HCT116 (cell line): ENCODE measurements at regions not wholly inside any gene's neighbourhood (a gene's known extent, or its start where the extent isn't known, plus 50 kb on each side); places are given as distances from the start of the nearest gene placed in this dataset.

ENCODE experiments used
- ATAC-seq: fragments of 200-7000 bp; cut with Tn5 transposase; 2 replicates; pipeline ENCODE4 v1.9.1; 2020; ENCODE audit warnings: mild to moderate bottlenecking, moderate library complexity
- BruUV-seq: library from RNA; stranded (reverse); fragments of 400-500 nt; replicated peaks from 2 replicates; lab custom pipeline; 2021; lab: Mats Ljungman, UMichigan
- CTCF ChIA-PET: fragments of 300-600 bp; sonication (Branson Sonifier 250); formaldehyde crosslinking; loops from one replicate; lab custom pipeline; 2021; ENCODE audit warnings: antibody characterized with exemption; lab: Charles Lee
- POLR2A ChIA-PET: fragments of 300-600, 350-600 bp; sonication (Branson Sonifier 250); formaldehyde crosslinking; loops from one replicate; lab custom pipeline; 2021; ENCODE audit warnings: antibody characterized with exemption; lab: Charles Lee
- RAD21 ChIA-PET, 2 experiments: fragments of 300-600 bp; sonication (Branson Sonifier 250); formaldehyde crosslinking; loops; one replicate each; lab custom pipeline; 2023; ENCODE audit warnings: low total read pairs in 2 of 2; ENCODE audit not compliant: uncharacterized antibody in 2 of 2, unreplicated experiment in 2 of 2, low non-redundant PET in 1 of 2; lab: Charles Lee
- DNase-seq: peaks from one replicate; pipeline ENCODE4 v3.0.0-alpha.2; 2010; ENCODE audit warnings: low read depth, low spot score
- H2AFZ ChIP-seq: fragments of 200-600 bp; shearing (Covaris generic), sonication (generic); 2 replicates; pipeline ENCODE4 v1.6.1; 2017; ENCODE audit warnings: low read depth, mixed run types, mixed read lengths, antibody characterized with exemption, low read length; ENCODE audit not compliant: poor library complexity, severe bottlenecking
- H3K27ac ChIP-seq: 2 replicates; pipeline ENCODE4 v1.5.1; 2012; ENCODE audit warnings: low read depth, low read length
- H3K27me3 ChIP-seq: fragments of 200-600 bp; sonication (generic); 2 replicates; pipeline ENCODE4 v1.6.1; 2016; ENCODE audit warnings: mixed run types, low read length, mixed read lengths; ENCODE audit not compliant: insufficient read depth
- H3K36me3 ChIP-seq, 2 experiments: fragments of 200-500 bp in 1 of 2; fragments of 200-600 bp in 1 of 2; sonication (Bioruptor generic) in 1 of 2; sonication (generic) in 1 of 2; 2 replicates each; pipeline versions ENCODE4 v1.5.1 to v1.6.1; 2014 to 2016; ENCODE audit warnings: low read length in 2 of 2, inconsistent platforms in 1 of 2, mixed read lengths in 1 of 2, mixed run types in 1 of 2; ENCODE audit not compliant: insufficient read depth in 2 of 2, control insufficient read depth in 1 of 2
- H3K4me1 ChIP-seq, 2 experiments: fragments of 200-600 bp in 1 of 2; sonication (generic) in 1 of 2; 2 replicates each; pipeline versions ENCODE4 v1.5.1 to v1.6.1; 2012 to 2017; ENCODE audit warnings: low read length in 2 of 2, inconsistent platforms in 1 of 2, mild to moderate bottlenecking in 1 of 2, mixed read lengths in 1 of 2, mixed run types in 1 of 2, moderate library complexity in 1 of 2; ENCODE audit not compliant: insufficient read depth in 2 of 2, control insufficient read depth in 1 of 2
- H3K4me2 ChIP-seq: fragments of 200-600 bp; sonication (generic); 2 replicates; pipeline ENCODE4 v1.6.1; 2017; ENCODE audit warnings: mixed run types, low read length, mixed read lengths
- H3K4me3 ChIP-seq, 2 experiments: fragments of 200-600 bp in 1 of 2; sonication (generic) in 1 of 2; replicated peaks in 1 of 2; 2 replicates each; pipeline ENCODE4 v1.5.1; 2011 to 2016; ENCODE audit warnings: low read length in 2 of 2, control low read depth in 1 of 2, low read depth in 1 of 2, mild to moderate bottlenecking in 1 of 2, mixed read lengths in 1 of 2, mixed run types in 1 of 2
- H3K79me2 ChIP-seq: fragments of 200-600 bp; sonication (generic); 2 replicates; pipeline ENCODE4 v1.6.1; 2017; ENCODE audit warnings: mild to moderate bottlenecking, mixed run types, low read length, moderate library complexity, mixed read lengths; ENCODE audit not compliant: insufficient read depth
- H3K9ac ChIP-seq: fragments of 200-600 bp; sonication (generic); 2 replicates; pipeline ENCODE4 v1.6.1; 2016; ENCODE audit warnings: low read length, mixed read lengths
- H3K9me2 ChIP-seq: fragments of 200-600 bp; sonication (generic), shearing (Covaris generic); 2 replicates; pipeline ENCODE4 v1.6.1; 2017; ENCODE audit warnings: mixed run types, mild to moderate bottlenecking, moderate library complexity; ENCODE audit not compliant: insufficient read depth
- H3K9me3 ChIP-seq, 2 experiments: fragments of 200-500 bp in 1 of 2; fragments of 200-600 bp in 1 of 2; sonication (Bioruptor generic) in 1 of 2; sonication (generic) in 1 of 2; 2 replicates each; pipeline ENCODE4 v1.6.1; 2014 to 2017; ENCODE audit warnings: low read length in 2 of 2, mixed read lengths in 2 of 2, inconsistent platforms in 1 of 2, low read depth in 1 of 2, mild to moderate bottlenecking in 1 of 2, mixed run types in 1 of 2, moderate library complexity in 1 of 2; ENCODE audit not compliant: control insufficient read depth in 1 of 2, insufficient read depth in 1 of 2
- H4K20me1 ChIP-seq: fragments of 200-600 bp; sonication (generic), shearing (Covaris generic); 2 replicates; pipeline ENCODE4 v1.6.1; 2017; ENCODE audit warnings: mixed run types, mild to moderate bottlenecking, moderate library complexity; ENCODE audit not compliant: insufficient read depth
- CBX3 ChIP-seq: IDR thresholded peaks from 2 replicates; pipeline ENCODE4 v1.6.1; 2012; ENCODE audit warnings: low read depth
- CEBPB ChIP-seq: IDR thresholded peaks from 2 replicates; pipeline ENCODE4 v1.6.1; 2012; ENCODE audit warnings: low read depth
- EGR1 ChIP-seq: IDR thresholded peaks from 2 replicates; pipeline ENCODE4 v1.6.1; 2012; ENCODE audit warnings: low read depth
- ELF1 ChIP-seq: IDR thresholded peaks from 2 replicates; pipeline ENCODE4 v1.6.1; 2012; ENCODE audit warnings: low read depth, borderline replicate concordance
- EZH2 ChIP-seq: fragments of 200-600 bp; sonication (generic); IDR thresholded peaks from 2 replicates; pipeline ENCODE4 v1.6.1; 2017; ENCODE audit warnings: antibody characterized with exemption, mixed run types
- EZH2phosphoT487 ChIP-seq: fragments of 200-600 bp; IDR thresholded peaks from 2 replicates; pipeline ENCODE4 v1.6.1; 2018; ENCODE audit warnings: antibody characterized with exemption, borderline replicate concordance
- FOSL1 ChIP-seq: IDR thresholded peaks from 2 replicates; pipeline ENCODE4 v1.6.1; 2012; ENCODE audit warnings: low read depth
- POLR2A ChIP-seq: IDR thresholded peaks from 2 replicates; pipeline ENCODE4 v1.7.0; 2011; ENCODE audit warnings: borderline replicate concordance; ENCODE audit not compliant: insufficient read depth, insufficient read length; ENCODE audit errors: extremely low read depth
- RAD21 ChIP-seq: IDR thresholded peaks from 2 replicates; pipeline ENCODE4 v1.6.1; 2012; ENCODE audit warnings: low read depth, mild to moderate bottlenecking
- SIN3A ChIP-seq: IDR thresholded peaks from 2 replicates; pipeline ENCODE4 v1.6.1; 2012; ENCODE audit warnings: low read depth
- SP1 ChIP-seq: IDR thresholded peaks from 2 replicates; pipeline ENCODE4 v1.6.1; 2012; ENCODE audit warnings: low read depth
- SRF ChIP-seq: IDR thresholded peaks from 2 replicates; pipeline ENCODE4 v1.6.1; 2012; ENCODE audit warnings: low read depth
- TCF7L2 ChIP-seq: IDR thresholded peaks from 2 replicates; pipeline ENCODE4 v1.7.0; 2011; ENCODE audit warnings: borderline replicate concordance, inconsistent platforms; ENCODE audit not compliant: insufficient read depth, insufficient read length; ENCODE audit errors: extremely low read depth
- YY1 ChIP-seq: IDR thresholded peaks from 2 replicates; pipeline ENCODE4 v1.6.1; 2011; ENCODE audit warnings: low read length, low read depth, moderate library complexity, mild to moderate bottlenecking; ENCODE audit not compliant: insufficient replicate concordance; ENCODE audit errors: extremely low read depth
- ZNF274 ChIP-seq: fragments of 200-500 bp; sonication (Bioruptor generic); IDR thresholded peaks from 2 replicates; pipeline ENCODE4 v1.6.1; 2014; ENCODE audit warnings: mild to moderate bottlenecking, low read depth, low read length, inconsistent platforms
- intact Hi-C: fragments of 100-400 bp; cut with micrococcal nuclease; formaldehyde crosslinking; loops from 2 replicates; pipeline ENCODE4 v1.10.0; 2022
- TF ChIP-seq, protein P1 (sequence below): IDR thresholded peaks from 2 replicates; pipeline ENCODE4 v1.6.1; 2012
- TF ChIP-seq, protein P2 (sequence below): IDR thresholded peaks from 2 replicates; pipeline ENCODE4 v1.6.1; 2011; ENCODE audit warnings: mild to moderate bottlenecking, low read length, moderate library complexity; ENCODE audit not compliant: insufficient replicate concordance; ENCODE audit errors: extremely low read depth
- TF ChIP-seq, protein P3 (sequence below): IDR thresholded peaks from 2 replicates; pipeline ENCODE4 v1.6.1; 2012
- TF ChIP-seq, protein P4 (sequence below), 3 experiments: fragments of 200-600 bp in 1 of 3; sonication (generic) in 1 of 3; IDR thresholded peaks in 2 of 3; conservative IDR thresholded peaks in 1 of 3; 2 replicates each; pipeline ENCODE4 v1.5.1; 2012 to 2017; ENCODE audit warnings: low read depth in 2 of 3, low read length in 2 of 3, antibody characterized with exemption in 1 of 3, borderline replicate concordance in 1 of 3, control low read depth in 1 of 3, mild to moderate bottlenecking in 1 of 3, mixed read lengths in 1 of 3, mixed run types in 1 of 3, moderate library complexity in 1 of 3; ENCODE audit not compliant: insufficient read depth in 1 of 3

DNA sequence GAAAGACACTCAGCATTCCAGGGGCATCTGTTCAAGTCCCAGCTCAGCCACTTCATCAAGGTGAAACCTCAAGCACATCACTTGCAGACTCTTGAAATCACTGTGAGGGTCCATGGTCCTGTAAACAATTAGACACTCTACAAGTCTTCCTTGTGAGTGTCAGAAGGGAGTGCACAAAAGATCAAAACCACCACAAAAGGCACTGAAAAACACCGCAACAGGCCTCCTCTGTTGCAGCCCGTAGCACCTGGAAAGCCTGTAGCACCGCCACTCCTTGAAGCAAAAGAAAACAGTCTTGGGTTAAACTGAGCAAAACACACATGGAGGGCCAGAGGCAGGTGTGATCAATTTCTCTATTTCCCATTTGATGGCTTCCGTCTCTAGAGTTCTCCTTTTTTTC lies 63.8 kb upstream of the SNRK start (continued):
- TF ChIP-seq FOSL1, result no peak
- no peak for TF ChIP-seq YY1
- no peak for TF ChIP-seq POLR2A
- no peak for TF ChIP-seq ELF1
- TF ChIP-seq RAD21, result no peak
- TF ChIP-seq, protein P1, sequence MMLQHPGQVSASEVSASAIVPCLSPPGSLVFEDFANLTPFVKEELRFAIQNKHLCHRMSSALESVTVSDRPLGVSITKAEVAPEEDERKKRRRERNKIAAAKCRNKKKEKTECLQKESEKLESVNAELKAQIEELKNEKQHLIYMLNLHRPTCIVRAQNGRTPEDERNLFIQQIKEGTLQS, result no peak
- TF ChIP-seq EZH2phosphoT487, result no peak

DNA sequence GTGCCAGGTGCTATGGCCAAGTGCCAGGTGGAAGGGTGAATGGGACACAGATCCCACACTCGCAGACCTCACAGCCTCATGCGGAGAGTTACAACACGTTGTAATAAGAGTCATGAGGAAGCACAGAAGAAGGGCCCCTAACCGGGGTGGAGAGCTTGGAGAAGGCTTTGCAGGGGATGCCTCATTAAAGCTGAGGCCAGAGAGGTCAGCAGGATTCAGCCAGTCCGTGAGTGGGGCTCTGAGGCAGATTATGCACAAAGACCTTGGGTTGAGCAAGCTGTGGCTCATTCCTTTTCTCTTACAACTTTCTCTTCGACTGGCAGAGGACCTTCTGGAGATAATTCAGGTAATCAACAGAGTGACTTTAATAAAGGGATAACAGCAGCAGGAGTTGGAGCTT lies 65.3 kb upstream of the SNRK start:
- no peaks in the 10 kb centered on the region for H3K79me2 ChIP-seq
- CTCF ChIA-PET, result no interaction called here
- DNase-seq, result no peak
- RAD21 ChIA-PET, result no interaction called here
- no peaks in the 10 kb centered on the region for H3K27me3 ChIP-seq
- intact Hi-C loops, result no loop called here
- H3K4me2 ChIP-seq, result no peak overlapping the region
- no peak overlapping the region for H3K27ac ChIP-seq
- H3K4me3 ChIP-seq, result no peak overlapping the region
- H4K20me1 ChIP-seq, result no peaks in the 10 kb centered on the region
- H2AFZ ChIP-seq, result no peak overlapping the region
- POLR2A ChIA-PET, result no interaction called here
- BruUV-seq, result no TSS peak
- H3K9me2 ChIP-seq, result no peaks in the 10 kb centered on the region
- H3K9ac ChIP-seq, result no peak overlapping the region
- ATAC-seq, result no peak
- no peaks in the 10 kb centered on the region for H3K4me1 ChIP-seq
- H3K36me3 ChIP-seq, result no peaks in the 10 kb centered on the region
- no peaks in the 10 kb centered on the region for H3K9me3 ChIP-seq
- TF ChIP-seq TCF7L2, result no peak
- no peak for TF ChIP-seq ZNF274
- no peak for TF ChIP-seq YY1
- no peak for TF ChIP-seq SRF
- TF ChIP-seq CBX3, result no peak
- no peak for TF ChIP-seq RAD21
- TF ChIP-seq, protein P2, sequence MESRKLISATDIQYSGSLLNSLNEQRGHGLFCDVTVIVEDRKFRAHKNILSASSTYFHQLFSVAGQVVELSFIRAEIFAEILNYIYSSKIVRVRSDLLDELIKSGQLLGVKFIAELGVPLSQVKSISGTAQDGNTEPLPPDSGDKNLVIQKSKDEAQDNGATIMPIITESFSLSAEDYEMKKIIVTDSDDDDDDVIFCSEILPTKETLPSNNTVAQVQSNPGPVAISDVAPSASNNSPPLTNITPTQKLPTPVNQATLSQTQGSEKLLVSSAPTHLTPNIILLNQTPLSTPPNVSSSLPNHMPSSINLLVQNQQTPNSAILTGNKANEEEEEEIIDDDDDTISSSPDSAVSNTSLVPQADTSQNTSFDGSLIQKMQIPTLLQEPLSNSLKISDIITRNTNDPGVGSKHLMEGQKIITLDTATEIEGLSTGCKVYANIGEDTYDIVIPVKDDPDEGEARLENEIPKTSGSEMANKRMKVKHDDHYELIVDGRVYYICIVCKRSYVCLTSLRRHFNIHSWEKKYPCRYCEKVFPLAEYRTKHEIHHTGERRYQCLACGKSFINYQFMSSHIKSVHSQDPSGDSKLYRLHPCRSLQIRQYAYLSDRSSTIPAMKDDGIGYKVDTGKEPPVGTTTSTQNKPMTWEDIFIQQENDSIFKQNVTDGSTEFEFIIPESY, result no peak
- no peak for TF ChIP-seq EZH2
- no peak for TF ChIP-seq SP1
- TF ChIP-seq FOSL1, result no peak
- TF ChIP-seq ELF1, result no peak
- TF ChIP-seq, protein P3, sequence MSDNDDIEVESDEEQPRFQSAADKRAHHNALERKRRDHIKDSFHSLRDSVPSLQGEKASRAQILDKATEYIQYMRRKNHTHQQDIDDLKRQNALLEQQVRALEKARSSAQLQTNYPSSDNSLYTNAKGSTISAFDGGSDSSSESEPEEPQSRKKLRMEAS, result no peak
- TF ChIP-seq, protein P1, result no peak
- TF ChIP-seq EGR1, result no peak
- TF ChIP-seq, protein P4, sequence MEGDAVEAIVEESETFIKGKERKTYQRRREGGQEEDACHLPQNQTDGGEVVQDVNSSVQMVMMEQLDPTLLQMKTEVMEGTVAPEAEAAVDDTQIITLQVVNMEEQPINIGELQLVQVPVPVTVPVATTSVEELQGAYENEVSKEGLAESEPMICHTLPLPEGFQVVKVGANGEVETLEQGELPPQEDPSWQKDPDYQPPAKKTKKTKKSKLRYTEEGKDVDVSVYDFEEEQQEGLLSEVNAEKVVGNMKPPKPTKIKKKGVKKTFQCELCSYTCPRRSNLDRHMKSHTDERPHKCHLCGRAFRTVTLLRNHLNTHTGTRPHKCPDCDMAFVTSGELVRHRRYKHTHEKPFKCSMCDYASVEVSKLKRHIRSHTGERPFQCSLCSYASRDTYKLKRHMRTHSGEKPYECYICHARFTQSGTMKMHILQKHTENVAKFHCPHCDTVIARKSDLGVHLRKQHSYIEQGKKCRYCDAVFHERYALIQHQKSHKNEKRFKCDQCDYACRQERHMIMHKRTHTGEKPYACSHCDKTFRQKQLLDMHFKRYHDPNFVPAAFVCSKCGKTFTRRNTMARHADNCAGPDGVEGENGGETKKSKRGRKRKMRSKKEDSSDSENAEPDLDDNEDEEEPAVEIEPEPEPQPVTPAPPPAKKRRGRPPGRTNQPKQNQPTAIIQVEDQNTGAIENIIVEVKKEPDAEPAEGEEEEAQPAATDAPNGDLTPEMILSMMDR (IDR thresholded peaks at IDR 0.05 in 2 of 3, conservative IDR thresholded peaks at IDR 0.05 in 1 of 3; ENCODE audit: borderline replicate concordance in 1 of 3, insufficient read depth in 1 of 3, low read depth in 2 of 3, low read length in 2 of 3), result no peak
- TF ChIP-seq SIN3A, result no peak
- no peak for TF ChIP-seq EZH2phosphoT487
- TF ChIP-seq CEBPB, result no peak
